HEK293 (cell line): ENCODE measurements at regions not wholly inside any gene's neighbourhood (a gene's known extent, or its start where the extent isn't known, plus 50 kb on each side); places are given as distances from the start of the nearest gene placed in this dataset.

Source experiments
- CTCF ChIA-PET: fragments of 350-600 bp; formaldehyde crosslinking; extraction: SDS; loops from one replicate; lab custom pipeline; 2021; ENCODE audit warnings: antibody characterized with exemption; lab: Yijun Ruan, JAX
- POLR2A ChIA-PET: fragments of 300-600 bp; formaldehyde crosslinking; extraction: SDS; loops from one replicate; lab custom pipeline; 2020; ENCODE audit warnings: antibody characterized with exemption, inconsistent platforms; lab: Yijun Ruan, JAX
- H3K27ac ChIP-seq: fragments of 200-500 bp; sonication (Bioruptor generic); 2 replicates; pipeline ENCODE4 v1.5.1; 2014; ENCODE audit warnings: low read depth, low read length, control low read depth, inconsistent platforms; ENCODE audit errors: extremely low read depth
- H3K36me3 ChIP-seq, 2 experiments: fragments of 200-500 bp in 1 of 2; sonication (Bioruptor generic) in 1 of 2; 1 replicate in 1 of 2; 2 replicates in 1 of 2; pipeline ENCODE4 v1.5.1; 2014 to 2017; ENCODE audit warnings: inconsistent platforms in 2 of 2, low read length in 2 of 2; ENCODE audit not compliant: control insufficient read depth in 2 of 2, insufficient read depth in 1 of 2
- H3K4me1 ChIP-seq: fragments of 200-500 bp; sonication (Bioruptor generic); 2 replicates; pipeline ENCODE4 v1.5.1; 2014; ENCODE audit warnings: mild to moderate bottlenecking, low read length, inconsistent platforms; ENCODE audit not compliant: control insufficient read depth, insufficient read depth
- H3K4me3 ChIP-seq: 2 replicates; pipeline ENCODE4 v1.5.1; 2011; ENCODE audit warnings: low read depth, mild to moderate bottlenecking, control low read depth, low read length, moderate library complexity
- H3K9me3 ChIP-seq: fragments of 200-500 bp; sonication (Bioruptor generic); 2 replicates; pipeline ENCODE4 v1.5.1; 2014; ENCODE audit warnings: low read depth, low read length, inconsistent platforms; ENCODE audit not compliant: control insufficient read depth, insufficient read depth
- AEBP2 ChIP-seq: fragments of 450-650 bp; formaldehyde crosslinking; IDR thresholded peaks from 2 replicates; pipeline ENCODE4 v1.5.1; 2016; ENCODE audit warnings: missing biosample characterization, missing genetic modification characterization, borderline replicate concordance
- INSM2 ChIP-seq: fragments of 450-650 bp; formaldehyde crosslinking; IDR thresholded peaks from 2 replicates; pipeline ENCODE4 v1.5.1; 2016; ENCODE audit warnings: missing biosample characterization, missing genetic modification characterization
- KLF16 ChIP-seq: fragments of 450-650 bp; formaldehyde crosslinking; IDR thresholded peaks from 2 replicates; pipeline ENCODE4 v1.5.1; 2017; ENCODE audit warnings: missing biosample characterization, missing genetic modification characterization
- REST ChIP-seq: fragments of 450-650 bp; formaldehyde crosslinking; IDR thresholded peaks from 2 replicates; pipeline ENCODE4 v1.5.1; 2016; ENCODE audit warnings: missing biosample characterization, missing genetic modification characterization
- ZBTB7A ChIP-seq: fragments of 450-650 bp; formaldehyde crosslinking; IDR thresholded peaks from 2 replicates; pipeline ENCODE4 v1.5.1; 2016; ENCODE audit warnings: low read depth, missing biosample characterization, missing genetic modification characterization
- ZEB2 ChIP-seq: fragments of 450-650 bp; formaldehyde crosslinking; IDR thresholded peaks from 2 replicates; pipeline ENCODE4 v1.5.1; 2016; ENCODE audit warnings: missing biosample characterization, missing genetic modification characterization
- ZNF121 ChIP-seq: fragments of 450-650 bp; formaldehyde crosslinking; IDR thresholded peaks from 2 replicates; pipeline ENCODE4 v1.5.1; 2016; ENCODE audit warnings: missing biosample characterization, missing genetic modification characterization
- ZNF16 ChIP-seq: fragments of 450-650 bp; formaldehyde crosslinking; IDR thresholded peaks from 2 replicates; pipeline ENCODE4 v1.5.1; 2016; ENCODE audit warnings: low read depth, missing biosample characterization, missing genetic modification characterization
- ZNF211 ChIP-seq: fragments of 450-650 bp; formaldehyde crosslinking; IDR thresholded peaks from 2 replicates; pipeline ENCODE4 v1.5.1; 2016; ENCODE audit warnings: low read depth, missing biosample characterization, missing genetic modification characterization
- ZNF214 ChIP-seq: fragments of 450-650 bp; formaldehyde crosslinking; IDR thresholded peaks from 2 replicates; pipeline ENCODE4 v1.5.1; 2017; ENCODE audit warnings: missing biosample characterization, mild to moderate bottlenecking, missing genetic modification characterization, borderline replicate concordance
- ZNF221 ChIP-seq: fragments of 450-650 bp; formaldehyde crosslinking; IDR thresholded peaks from 2 replicates; pipeline ENCODE4 v1.5.1; 2017; ENCODE audit warnings: missing biosample characterization, missing genetic modification characterization, borderline replicate concordance
- ZNF501 ChIP-seq: fragments of 450-650 bp; formaldehyde crosslinking; IDR thresholded peaks from 2 replicates; pipeline ENCODE4 v1.5.1; 2016; ENCODE audit warnings: missing biosample characterization, missing genetic modification characterization
- ZNF513 ChIP-seq: fragments of 450-650 bp; IDR thresholded peaks from 2 replicates; pipeline ENCODE4 v1.5.1; 2018; ENCODE audit warnings: missing biosample characterization, missing genetic modification characterization
- ZNF654 ChIP-seq: fragments of 450-650 bp; formaldehyde crosslinking; IDR thresholded peaks from 2 replicates; pipeline ENCODE4 v1.5.1; 2016; ENCODE audit warnings: low read depth, missing biosample characterization, missing genetic modification characterization
- ZNF664 ChIP-seq: fragments of 450-650 bp; formaldehyde crosslinking; IDR thresholded peaks from 2 replicates; pipeline ENCODE4 v1.5.1; 2016; ENCODE audit warnings: missing biosample characterization, missing genetic modification characterization
- ZNF670 ChIP-seq: fragments of 450-650 bp; formaldehyde crosslinking; IDR thresholded peaks from 2 replicates; pipeline ENCODE4 v1.5.1; 2016; ENCODE audit warnings: missing biosample characterization, missing genetic modification characterization, low read depth
- ZNF768 ChIP-seq: fragments of 450-650 bp; formaldehyde crosslinking; IDR thresholded peaks from 2 replicates; pipeline ENCODE4 v1.5.1; 2018; ENCODE audit warnings: missing biosample characterization, mild to moderate bottlenecking, missing genetic modification characterization
- ZSCAN4 ChIP-seq: fragments of 450-650 bp; formaldehyde crosslinking; IDR thresholded peaks from 2 replicates; pipeline ENCODE4 v1.5.1; 2017; ENCODE audit warnings: missing biosample characterization, missing genetic modification characterization

- ChIA-PET CTCF (interaction anchor here (0.6 to 1.0 kb wide), 3 partner anchors 23 to 426 kb away, joined by 3 read pairs; no protein-coding TSS in a partner anchor), POLR2A (interaction anchor here (0.5 kb wide), 1 partner anchor 12 kb away, joined by 3 read pairs; no protein-coding TSS in a partner anchor)
- Histone ChIP-seq H3K27ac (no peak overlapping the region), H3K9me3 (no peaks in the 10 kb centered on the region), H3K4me3 (no peak overlapping the region), H3K36me3 (no peaks in the 10 kb centered on the region)
- TF ChIP-seq ZNF664, result no peak
- TF ChIP-seq, all 188 proteins: peak for 0
- no peaks in the 10 kb centered on the region for H3K4me1 ChIP-seq
These were observed 123.0 kb upstream of the CTBP2 start for GRCh38 chr10:125283191-125283835.

GRCh38 chr10:125281091-125281490 lies 120.7 kb upstream of the CTBP2 start:
- H3K4me1 ChIP-seq, result no peaks in the 10 kb centered on the region
- CTCF ChIA-PET, result no interaction called here

GRCh38 chr10:125276133-125276532 lies 115.8 kb upstream of the CTBP2 start:
- Histone ChIP-seq H3K4me1 (no peaks in the 10 kb centered on the region), H3K4me3 (no peak overlapping the region), H3K36me3 (no peaks in the 10 kb centered on the region), H3K27ac (no peak overlapping the region), H3K9me3 (no peaks in the 10 kb centered on the region)
- ChIA-PET CTCF (no interaction called here), POLR2A (no interaction called here)
- TF ChIP-seq AEBP2 (tag by site-specific recombination), result no peak
- no peak for TF ChIP-seq ZNF501 (tag by site-specific recombination)
- TF ChIP-seq ZNF121 (tag by site-specific recombination), result no peak
- no peak for TF ChIP-seq ZNF768
- TF ChIP-seq ZNF16, result no peak
- no peak for TF ChIP-seq ZNF221 (tag by site-specific recombination)
- no peak for TF ChIP-seq ZNF654
- no peak for TF ChIP-seq ZBTB7A (tag by site-specific recombination)
- no peak for TF ChIP-seq ZEB2 (tag by site-specific recombination)
- TF ChIP-seq ZNF214 (tag by site-specific recombination), result no peak
- TF ChIP-seq INSM2 (tag by site-specific recombination), result no peak
- no peak for TF ChIP-seq ZNF513
- TF ChIP-seq ZSCAN4, result no peak

More at GRCh38 chr10:125281091-125281490, 120.7 kb upstream of the CTBP2 start:
- H3K9me3 ChIP-seq, result no peaks in the 10 kb centered on the region
- TF ChIP-seq ZNF211 (no peak), KLF16 (tag by site-specific recombination) (no peak), ZNF670 (tag by site-specific recombination) (no peak), REST (tag by site-specific recombination) (no peak)
- POLR2A ChIA-PET, result interaction anchor here (0.5 kb wide), 1 partner anchor 352 kb away, joined by 4 read pairs; no protein-coding TSS in a partner anchor
- H3K4me3 ChIP-seq, result no peak overlapping the region
- no peak overlapping the region for H3K27ac ChIP-seq
- no peaks in the 10 kb centered on the region for H3K36me3 ChIP-seq
